ENCODE measurements at regions not wholly inside any gene's neighbourhood (a gene's known extent, or its start where the extent isn't known, plus 50 kb on each side); places are given as distances from the start of the nearest gene placed in this dataset.
"Not testable (repeated sequence)": the region's sequence is repeated elsewhere in the genome, so short reads cannot be mapped to it uniquely, and the experiment has no call there.

DNA sequence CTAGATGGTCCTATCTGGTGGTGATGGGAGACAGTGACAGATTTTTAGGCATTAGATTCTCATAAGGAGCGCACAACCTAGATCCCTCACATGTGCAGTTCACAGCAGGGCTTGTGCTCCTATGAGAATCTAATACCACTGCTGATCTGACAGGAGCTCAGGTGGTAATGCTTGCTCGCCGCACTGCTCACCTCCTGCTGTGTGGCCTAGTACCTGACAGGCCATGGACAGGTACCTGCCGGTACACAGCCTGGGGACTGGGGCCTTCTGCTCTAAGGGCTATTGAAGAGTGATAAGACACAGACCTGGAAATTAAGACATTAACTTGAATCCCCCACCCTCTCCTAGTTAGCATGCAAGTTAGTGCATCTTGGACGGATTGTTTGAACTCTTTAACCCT is 64.4 kb downstream of the KLRB1 start:
- not testable (repeated sequence) for DNase-seq

DNA sequence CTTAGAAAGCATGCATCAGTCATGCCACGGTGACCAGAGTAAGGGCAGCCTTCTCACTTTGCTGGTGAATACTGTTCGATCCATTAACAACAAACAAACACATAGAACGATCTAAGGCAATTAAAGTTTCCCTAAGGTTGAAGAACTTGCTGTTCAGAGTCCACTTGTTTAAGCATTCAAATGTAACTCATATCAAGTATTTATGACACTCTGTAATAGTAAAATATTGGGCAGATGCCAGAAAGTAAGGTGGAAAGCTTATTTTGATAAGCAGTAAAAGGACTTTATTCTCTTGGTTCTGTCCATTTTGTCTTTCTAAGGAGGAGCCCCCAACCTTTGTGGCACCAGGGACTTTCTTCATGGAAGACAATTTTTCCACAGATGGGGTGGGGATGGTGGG is 64.9 kb downstream of the KLRB1 start:
- not testable (repeated sequence) for DNase-seq

DNA sequence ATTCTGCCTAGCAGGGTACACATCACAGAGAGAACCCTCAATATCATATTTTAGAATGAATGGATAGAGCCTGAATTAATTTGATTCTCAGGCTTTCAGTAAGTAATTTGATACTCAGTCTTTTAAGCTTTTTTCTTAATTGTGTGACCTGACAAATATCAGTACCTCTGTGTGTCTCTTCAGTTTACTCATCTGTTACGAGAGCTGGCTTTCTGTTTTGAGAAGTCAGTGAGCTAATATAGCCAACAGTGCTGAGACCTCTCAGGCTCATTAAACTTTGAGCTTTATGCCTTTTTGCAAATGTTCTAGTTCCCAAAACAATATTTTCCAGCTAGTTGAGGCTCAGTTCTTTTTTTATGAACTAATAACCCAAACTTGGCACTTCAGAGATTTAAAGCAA is 91.8 kb downstream of the KLRB1 start:
- not testable (repeated sequence) for DNase-seq

DNA sequence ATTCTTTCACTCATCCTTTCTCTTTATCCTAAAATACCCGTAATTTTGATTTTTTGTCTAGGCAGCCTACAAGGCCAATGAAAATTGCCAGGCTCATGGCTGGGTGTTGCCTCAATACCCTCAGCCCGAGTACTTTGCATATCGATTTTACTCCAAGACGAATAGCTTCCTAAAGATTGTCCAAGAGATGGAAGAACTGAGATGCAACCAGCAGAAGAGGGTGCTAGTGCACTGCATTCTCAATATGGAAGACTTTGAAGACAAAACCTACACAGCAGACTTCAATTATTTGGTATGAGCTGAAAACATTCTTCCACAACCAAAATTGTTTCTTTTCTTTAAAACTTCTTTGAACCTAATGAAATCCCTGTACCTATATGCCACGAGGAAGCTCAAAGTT is 95.0 kb downstream of the KLRB1 start:
- DNase-seq, result not testable (repeated sequence)

DNA sequence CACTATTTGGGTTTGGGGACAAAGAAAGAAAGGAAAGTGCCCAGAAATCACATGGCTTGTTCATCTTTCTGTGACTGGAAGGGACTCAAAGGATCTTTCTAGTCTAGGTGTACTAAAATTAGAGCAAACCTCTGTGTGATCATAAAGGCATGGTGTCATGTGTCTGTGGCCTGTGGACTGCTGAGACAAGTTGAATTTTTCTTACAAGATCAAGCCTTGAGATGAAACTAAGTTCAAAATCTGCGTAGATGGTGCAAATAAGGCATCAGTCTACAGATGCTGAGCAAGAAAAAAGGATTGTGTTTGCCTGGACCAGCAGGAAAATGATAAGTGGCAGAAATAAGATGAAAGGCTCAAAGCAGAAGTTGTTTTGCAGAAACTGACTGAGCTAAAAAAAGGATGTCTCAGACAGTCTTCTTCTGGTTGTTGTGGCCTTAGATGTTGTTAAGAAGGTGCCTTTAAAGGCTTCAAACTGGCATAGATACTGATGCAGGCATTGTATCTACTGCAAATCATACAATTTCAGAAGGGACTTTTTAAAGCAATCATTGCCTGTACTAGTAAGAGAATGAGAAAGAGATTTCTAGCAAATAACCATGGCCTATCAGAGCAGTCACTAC is 97.2 kb downstream of the KLRB1 start:
- not testable (repeated sequence) for DNase-seq

DNA sequence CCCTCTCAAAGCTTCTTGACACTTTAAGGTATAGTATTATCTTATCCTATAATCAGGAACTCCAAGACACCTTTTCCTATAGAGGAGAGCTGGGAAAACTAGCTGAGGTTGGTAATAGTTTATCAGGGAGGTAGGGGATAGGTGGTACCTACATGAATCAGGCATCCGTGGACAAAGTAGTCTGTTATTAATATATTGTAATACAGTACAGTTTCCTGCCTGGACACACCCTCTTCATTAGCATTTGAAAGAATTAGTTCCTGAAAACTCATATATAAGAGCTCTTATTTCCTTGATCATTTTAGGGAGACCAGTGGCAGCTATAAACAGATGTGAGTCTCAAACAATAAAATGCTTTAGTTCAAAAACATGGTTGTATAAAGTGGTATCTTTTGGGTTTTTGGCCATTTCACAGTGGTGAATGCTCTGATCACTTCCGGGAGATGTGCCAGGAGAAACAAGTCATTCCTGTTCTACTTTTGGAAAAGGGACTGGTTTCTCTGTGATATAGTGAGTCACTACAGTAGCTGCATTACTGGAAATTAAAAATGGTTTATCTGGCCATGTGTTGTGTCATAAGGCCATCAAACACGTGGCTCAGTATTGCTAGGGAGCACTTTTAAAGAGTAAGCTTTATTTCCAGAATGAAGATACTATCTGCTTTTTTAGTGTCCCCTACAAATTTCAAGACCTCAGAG is 98.1 kb downstream of the KLRB1 start:
- DNase-seq, result no peak

DNA sequence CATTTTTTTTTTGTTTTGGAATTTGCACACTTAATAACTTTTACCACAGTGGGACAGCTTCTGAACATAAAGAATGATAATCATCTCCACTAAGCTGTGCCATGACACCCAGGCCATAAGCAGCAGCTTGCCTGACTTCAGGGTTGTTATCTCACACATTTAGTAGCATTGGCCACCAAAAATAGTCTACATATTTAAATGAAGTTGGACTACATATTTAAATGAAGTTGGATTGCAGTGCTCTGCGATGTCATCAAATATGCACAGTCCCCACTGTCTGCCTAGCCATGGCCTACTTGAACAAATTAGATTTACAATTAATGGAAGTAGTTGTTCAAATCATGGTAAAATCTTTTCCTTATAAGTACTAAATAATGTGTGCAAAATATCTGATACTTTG is 101.0 kb downstream of the KLRB1 start:
- no peak for DNase-seq

DNA sequence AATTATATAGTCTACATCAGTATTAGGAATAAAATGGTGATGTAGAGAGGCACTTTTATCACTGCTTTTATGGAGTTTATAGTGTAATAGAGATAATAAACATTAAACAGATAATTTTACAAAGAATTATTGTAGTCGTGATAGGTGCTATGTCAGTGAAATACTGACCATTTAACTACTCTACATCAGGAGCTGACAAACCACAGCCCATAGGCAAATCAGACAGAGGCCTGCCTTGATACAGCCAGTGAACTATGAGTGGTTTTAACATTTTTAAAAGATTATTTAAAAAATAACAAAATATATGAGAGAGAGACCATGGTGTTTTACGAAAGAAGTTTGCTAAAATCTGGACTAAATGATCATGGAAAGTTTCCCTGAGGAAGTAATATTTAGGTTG is 104.3 kb downstream of the KLRB1 start:
- not testable (repeated sequence) for DNase-seq

DNA sequence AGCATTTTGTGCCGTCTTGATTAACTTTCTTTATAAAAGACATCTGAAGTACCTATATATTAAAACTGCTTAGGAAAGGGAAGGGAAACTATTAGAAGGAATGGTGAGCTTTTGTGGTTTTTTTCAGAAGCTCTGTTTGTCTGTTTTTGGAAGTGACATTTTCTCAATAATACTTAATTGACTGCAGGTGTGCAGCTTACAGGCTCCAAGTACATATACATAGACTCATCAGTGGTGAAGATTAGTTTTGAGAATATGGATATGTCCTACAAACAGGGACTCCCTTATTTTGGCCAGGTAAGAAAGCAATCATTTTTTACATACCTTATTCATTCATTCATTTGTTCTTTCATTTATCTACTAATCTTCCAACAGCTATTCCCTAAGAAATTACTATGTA is 104.9 kb downstream of the KLRB1 start:
- DNase-seq, result not testable (repeated sequence)

DNA sequence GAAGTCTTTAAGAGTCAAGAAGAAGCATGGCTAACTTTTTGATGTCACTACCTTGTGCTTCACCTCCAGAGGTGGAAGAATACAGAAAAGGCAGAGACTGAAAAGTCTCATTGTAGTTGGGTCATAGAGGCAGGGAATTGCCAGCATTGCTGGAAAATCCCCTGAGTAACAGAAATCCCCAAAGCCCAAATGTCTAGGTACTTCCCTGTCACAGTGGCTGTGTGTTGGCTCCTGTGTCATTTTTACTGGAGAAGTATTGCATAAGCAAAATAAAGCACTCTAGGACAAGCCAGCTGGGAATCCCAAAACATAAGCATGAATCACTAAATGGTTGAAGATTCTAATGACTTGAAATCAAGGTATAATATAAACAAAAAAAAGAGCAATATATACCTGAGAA is 114.4 kb downstream of the KLRB1 start:
- DNase-seq, result not testable (repeated sequence)

DNA sequence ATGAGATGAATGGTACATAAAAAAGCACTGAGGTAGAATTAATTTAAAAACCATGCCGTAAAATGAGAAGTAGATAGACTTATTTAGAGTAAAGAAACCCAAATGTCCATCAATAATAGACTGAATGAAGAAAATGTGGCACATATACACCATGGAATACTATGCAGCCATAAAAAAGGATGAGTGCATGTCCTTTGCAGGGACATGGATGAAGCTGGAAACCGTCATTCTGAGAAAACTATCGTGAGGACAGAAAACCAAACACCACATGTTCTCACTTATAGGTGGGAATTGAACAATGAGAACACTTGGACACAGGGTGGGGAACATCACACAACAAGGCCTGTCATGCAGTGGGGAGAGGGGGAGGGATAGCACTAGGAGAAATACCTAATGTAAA is 126.4 kb downstream of the KLRB1 start:
- not testable (repeated sequence) for DNase-seq

DNA sequence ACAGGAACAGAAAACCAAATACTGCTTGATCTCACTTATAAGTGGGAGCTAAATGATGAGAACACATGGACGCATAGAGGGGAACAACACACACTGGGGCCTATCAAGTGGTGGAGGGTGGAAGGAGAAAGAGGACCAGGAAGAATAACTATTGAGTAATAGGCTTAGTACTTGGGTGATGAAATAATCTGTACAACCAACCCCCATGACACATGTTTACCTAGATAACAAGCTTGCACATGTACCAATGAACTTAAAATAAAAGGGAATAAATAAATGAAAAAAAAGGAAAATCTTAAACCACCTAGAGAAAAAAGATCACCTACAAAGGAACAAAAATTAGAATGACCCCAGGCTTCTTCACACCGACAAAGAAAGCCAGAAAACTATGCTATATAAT is 133.5 kb downstream of the KLRB1 start:
- not testable (repeated sequence) for DNase-seq

DNA sequence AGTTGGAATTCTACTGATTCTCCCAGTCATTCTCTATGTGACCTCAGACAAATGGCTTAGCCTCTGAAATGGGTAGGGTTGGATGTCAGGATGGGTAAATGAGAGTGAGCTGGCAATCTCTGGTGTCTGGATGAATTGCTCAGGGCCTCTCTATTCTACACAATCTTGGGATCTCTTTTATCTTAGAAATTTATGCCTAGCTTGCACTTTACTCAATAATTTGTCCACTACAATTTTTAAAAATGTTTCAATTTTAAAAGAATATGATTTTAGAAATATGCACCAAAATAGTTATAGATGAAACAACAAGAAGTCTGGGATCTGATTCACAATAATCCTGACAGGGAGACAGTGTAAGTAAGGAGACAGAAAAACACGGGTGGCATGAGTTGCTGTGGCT is 134.1 kb downstream of the KLRB1 start:
- not testable (repeated sequence) for DNase-seq

DNA sequence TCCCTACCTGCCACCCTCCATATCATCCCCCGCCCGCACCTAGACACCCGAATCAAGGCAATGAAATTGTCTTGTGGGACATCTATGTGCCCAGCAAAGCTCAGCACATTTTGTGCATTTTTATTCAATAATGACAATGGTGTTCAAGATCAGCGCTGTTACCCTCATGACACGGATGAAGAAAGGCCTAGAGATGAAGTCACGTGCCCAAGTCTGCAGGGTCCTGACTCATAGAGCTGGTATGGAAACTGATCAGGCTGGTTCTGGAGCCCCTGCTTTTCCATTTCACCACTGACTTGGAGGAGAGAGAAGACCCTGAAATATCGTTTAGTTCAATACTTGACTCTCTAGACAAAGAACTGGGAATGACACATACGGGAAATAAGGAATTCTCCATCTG is 136.2 kb downstream of the KLRB1 start:
- DNase-seq, result not testable (repeated sequence)

DNA sequence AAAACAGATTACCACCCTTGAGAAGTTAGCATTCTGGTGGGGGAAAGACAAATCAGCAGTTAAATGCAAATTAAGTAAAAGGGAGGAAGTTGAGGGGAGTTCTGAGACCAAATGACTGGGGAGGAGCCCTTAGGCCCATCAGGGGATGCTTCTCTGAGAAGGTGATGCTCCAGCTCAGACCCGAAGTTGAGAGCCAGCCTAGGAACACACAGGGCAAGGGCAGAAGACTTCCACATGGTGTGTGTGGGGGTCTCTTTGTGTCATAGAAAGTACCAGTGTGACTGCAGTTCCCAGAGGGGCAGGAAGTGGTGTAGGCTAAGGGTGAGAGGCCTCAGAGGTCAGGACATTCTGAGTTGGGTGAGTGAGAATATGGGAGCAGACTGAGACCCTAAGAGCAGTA is 137.3 kb downstream of the KLRB1 start:
- not testable (repeated sequence) for DNase-seq

DNA sequence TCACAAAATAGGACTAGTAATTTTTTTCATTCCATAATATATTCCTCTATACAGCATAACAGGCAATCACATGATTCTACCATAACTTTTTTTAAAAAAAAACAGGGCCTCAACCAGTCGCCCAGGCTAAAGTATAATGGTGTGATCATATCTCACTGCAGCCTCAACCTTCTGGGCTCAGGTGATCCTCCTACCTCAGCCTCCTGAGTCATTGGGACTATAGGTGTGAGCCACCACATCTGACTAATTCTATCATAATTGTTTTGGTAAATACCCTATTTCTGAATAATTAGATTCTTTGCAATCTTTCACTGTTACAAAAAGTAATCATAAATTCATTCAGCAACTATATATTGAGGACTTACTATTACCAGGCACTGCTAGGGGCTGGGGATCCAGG is 137.8 kb downstream of the KLRB1 start:
- not testable (repeated sequence) for DNase-seq

DNA sequence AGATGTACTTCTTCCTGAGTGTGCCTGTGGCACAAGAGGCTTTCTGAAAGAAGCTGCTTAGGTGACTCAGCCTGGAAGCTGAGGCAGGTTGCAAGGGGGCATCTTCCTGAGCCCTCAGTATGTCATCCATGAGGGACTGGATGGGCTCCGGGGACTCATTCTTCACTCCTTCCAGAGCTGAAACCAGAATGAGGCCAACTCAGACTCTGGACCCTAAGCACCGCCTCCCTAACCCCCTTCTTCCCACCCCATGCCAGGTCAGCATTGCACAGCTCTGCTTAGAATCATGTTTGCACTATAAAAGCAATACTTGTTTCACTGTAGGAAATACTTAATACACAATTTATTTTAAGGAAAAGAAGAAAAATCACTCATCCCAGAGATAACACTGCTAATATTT is 138.3 kb downstream of the KLRB1 start:
- DNase-seq, result not testable (repeated sequence)

DNA sequence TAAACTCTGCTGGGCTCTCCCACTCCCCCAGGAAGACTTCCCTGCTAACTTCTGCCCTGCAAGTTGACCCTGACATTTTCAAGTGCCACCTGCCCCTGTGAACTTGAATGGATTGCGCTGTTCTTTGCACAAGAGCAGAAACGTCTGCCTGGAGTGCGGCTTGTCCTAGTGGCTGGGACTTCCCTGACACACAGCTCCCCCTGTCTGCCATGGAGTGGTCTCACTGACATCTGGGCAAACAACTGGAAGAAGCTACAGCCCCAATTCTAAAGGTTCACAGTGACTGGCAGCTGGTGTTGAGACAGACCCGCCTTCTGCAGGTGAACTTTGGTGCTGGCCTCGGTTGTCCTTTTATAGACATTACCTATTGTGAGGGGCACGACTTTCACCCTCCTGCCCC is 138.7 kb downstream of the KLRB1 start:
- DNase-seq, result not testable (repeated sequence)

DNA sequence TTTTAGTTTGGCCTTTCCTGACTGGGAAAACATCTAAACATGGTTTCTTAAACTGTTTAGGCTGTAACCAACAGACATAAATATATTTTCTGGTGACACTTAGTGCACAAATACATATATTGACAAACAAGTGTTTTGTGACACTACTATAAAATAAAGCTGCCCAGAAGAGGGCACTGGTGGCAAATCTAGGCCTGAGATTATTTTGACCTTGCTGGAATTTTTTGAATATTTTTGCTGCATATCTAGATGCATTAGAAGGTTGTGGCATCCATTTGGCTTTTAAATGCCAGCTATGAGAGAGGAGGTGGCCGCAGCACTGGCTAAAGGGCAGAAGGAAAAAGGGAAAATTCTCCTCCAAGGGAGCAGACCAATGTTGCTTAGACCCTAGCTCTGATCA is 139.6 kb downstream of the KLRB1 start:
- not testable (repeated sequence) for DNase-seq

DNA sequence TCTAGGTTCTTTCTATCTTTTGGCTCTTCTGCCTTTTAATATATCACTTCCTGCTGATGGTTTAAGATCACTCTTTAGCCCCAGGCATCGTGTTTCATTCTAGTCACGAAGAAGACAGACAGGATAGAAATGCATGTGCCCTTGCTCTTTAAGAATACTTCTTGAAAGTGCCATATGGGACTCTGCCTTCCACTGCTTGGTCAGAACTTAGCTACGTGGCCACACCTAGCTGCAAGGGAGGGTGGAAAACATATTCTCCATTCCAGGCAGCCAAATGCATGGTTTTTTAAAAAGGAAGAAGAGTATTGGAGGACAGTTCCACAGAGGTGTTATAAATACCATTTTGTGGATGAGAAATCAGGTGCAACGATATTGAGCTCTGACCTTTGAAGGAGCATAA is 143.3 kb downstream of the KLRB1 start:
- no peak for DNase-seq

DNA sequence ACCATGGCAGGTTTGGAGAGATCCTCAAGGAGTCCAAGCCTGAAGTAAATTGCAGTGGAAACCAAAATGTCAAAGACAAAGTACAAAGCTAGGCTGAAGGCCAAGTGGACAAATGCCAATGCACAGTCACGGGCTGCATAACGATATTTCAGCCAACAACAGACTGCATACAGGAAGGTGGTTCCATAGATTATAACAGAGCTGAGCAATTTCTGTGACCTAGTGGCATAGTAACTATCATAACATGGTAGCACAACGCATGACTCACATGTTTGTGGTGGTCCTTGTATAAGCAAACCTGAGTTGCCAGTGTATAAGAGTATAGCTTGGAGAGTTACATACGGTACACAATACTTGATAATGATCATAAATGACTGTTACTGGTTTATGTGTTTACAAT is 152.2 kb downstream of the KLRB1 start:
- not testable (repeated sequence) for DNase-seq

DNA sequence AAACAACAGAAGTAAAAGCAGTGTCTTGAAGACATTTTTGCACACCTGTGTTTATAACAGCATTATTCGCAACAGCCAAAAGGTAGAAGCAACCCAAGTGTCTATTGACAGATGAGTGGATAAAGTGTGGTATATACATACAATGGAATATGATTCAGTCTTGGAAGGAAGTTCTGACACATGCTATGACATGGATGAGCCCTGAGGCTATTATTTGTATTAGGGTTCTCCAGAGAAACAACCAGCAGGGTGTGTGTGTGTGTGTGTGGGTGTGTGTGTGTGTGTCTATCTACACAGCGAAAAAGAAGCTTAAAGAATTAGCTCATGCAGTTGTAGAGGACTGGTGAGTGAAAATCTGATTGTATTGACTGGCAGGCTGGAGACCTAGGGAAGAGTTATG is 153.7 kb downstream of the KLRB1 start:
- not testable (repeated sequence) for DNase-seq

DNA sequence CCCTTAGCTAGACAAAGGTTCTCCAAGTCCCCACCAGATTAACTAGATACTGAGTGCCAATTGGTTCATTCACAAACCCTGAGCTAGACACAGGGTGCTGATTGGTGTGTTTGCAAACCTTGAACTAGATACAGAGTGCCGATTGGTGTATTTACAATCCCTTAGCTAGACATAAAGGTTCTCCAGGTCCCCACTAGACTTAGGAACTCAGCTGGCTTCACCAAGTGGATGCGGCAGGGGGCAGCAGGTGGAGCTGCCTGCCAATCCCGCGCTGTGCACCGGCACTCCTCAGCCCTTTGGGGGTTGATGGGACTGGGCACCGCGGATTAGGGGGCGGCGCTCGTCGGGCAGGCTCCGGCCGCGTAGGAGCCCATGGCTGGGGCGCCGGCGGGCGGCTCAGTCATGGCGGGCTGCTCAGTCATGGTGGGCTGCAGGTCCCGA is 157.6 kb downstream of the KLRB1 start:
- DNase-seq, result peak; percentile 20

DNA sequence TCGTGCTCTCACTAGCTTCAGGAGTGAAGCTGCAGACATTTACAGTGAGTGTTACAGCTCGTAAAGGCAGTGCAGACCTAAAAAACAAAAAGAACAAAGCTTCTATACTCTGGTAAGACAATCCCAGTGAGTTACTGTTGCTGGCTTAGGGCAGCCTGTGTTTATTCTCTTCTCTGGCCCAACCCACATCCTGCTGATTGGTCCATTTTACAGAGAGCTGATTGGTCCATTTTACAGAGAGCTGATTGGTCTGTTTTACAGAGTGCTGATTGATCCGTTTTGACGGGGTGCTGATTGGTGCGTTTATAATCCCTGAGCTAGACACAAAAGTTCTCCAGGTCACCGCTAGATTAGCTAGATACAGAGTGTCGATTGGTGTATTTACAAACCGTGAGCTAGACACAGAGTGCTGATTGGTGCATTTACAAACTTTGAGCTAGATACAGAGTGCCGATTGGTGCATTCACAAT is 158.0 kb downstream of the KLRB1 start:
- DNase-seq, result not testable (repeated sequence)

DNA sequence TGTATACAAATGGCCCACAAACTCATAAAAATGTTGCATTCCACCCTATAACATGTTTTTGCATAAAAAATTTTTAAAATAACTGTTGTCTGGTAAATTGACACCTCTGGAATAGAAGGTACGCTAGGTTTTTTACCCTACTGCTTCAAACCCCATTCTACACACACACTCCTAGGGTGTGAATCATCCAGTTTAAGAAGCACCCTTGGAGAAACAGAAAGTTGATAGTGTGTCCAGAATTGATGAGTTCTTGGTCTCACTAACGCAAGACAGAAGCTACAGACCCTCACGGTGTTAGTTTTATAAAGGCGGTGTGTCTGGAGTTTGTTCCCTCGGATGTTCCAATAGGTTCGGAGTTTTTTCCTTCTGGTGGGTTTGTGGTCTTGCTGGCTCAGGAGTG is 158.5 kb downstream of the KLRB1 start:
- no peak for DNase-seq
